Activated naive CD4-positive, alpha-beta T cell treated with anti-CD3 and anti-CD28 coated beads, Interleukin-2, amount 50 U/mL, for 72 hours (primary cell): ENCODE measurements at regions not wholly inside any gene's neighbourhood (a gene's known extent, or its start where the extent isn't known, plus 50 kb on each side); places are given as distances from the start of the nearest gene placed in this dataset.

Source experiments
- ATAC-seq, 2 donors: fragments of 150-1000 bp; cut with Tn5 transposase; 2 replicates each; pipeline ENCODE4 v1.10.0; 2021; ENCODE audit warnings: mild to moderate bottlenecking in 2 of 2, moderate library complexity in 2 of 2
- DNase-seq, 2 donors: peaks; one replicate each; pipeline ENCODE4 v3.0.0; 2021 to 2022; ENCODE audit warnings: low spot score in 2 of 2
- H3K27ac Mint-ChIP-seq, 2 donors: one replicate each; pipeline ENCODE4 v1.8.0; 2022; ENCODE audit warnings: mild to moderate bottlenecking in 2 of 2, mixed read lengths in 2 of 2
- H3K36me3 Mint-ChIP-seq, 2 donors: one replicate each; pipeline ENCODE4 v1.8.0; 2022; ENCODE audit warnings: mixed read lengths in 2 of 2
- H3K9me3 Mint-ChIP-seq, 2 donors: one replicate each; pipeline ENCODE4 v1.8.0; 2022; ENCODE audit warnings: mixed read lengths in 2 of 2

GRCh38 chr5:10832987-10833386 is 72.0 kb upstream of the DAP start:
- Mint-ChIP-seq H3K9me3 (no peaks in the 10 kb centered on the region), H3K27ac (no peak overlapping the region), H3K36me3 (no peaks in the 10 kb centered on the region)
- no peak for ATAC-seq
- no peak for DNase-seq

GRCh38 chr5:10832421-10832820 is 71.4 kb upstream of the DAP start:
- H3K36me3 Mint-ChIP-seq, result no peaks in the 10 kb centered on the region
- H3K27ac Mint-ChIP-seq, result no peak overlapping the region
- no peaks in the 10 kb centered on the region for H3K9me3 Mint-ChIP-seq

GRCh38 chr5:10831419-10831818 is 70.4 kb upstream of the DAP start:
- H3K9me3 Mint-ChIP-seq, result no peaks in the 10 kb centered on the region
- DNase-seq, result no peak
- no peak overlapping the region for H3K27ac Mint-ChIP-seq
- no peak for ATAC-seq
- no peaks in the 10 kb centered on the region for H3K36me3 Mint-ChIP-seq

More at GRCh38 chr5:10832421-10832820, 71.4 kb upstream of the DAP start:
- ATAC-seq (no peak), DNase-seq (no peak)

- ATAC-seq (no peak), DNase-seq (no peak)
- Mint-ChIP-seq H3K9me3 (no peaks in the 10 kb centered on the region), H3K27ac (no peak overlapping the region), H3K36me3 (no peaks in the 10 kb centered on the region)
Measured at GRCh38 chr5:10828241-10828640, 67.2 kb upstream of the DAP start.

- Mint-ChIP-seq H3K9me3 (no peaks in the 10 kb centered on the region), H3K27ac (no peak overlapping the region), H3K36me3 (no peaks in the 10 kb centered on the region)
- no peak for ATAC-seq
- no peak for DNase-seq
Measured at GRCh38 chr5:10827571-10827970, 66.5 kb upstream of the DAP start.

- H3K27ac Mint-ChIP-seq, result no peak overlapping the region
- no peaks in the 10 kb centered on the region for H3K36me3 Mint-ChIP-seq
- DNase-seq (no peak), ATAC-seq (no peak)
- no peaks in the 10 kb centered on the region for H3K9me3 Mint-ChIP-seq
Measured at GRCh38 chr5:10826971-10827370, 65.9 kb upstream of the DAP start.

GRCh38 chr5:10825897-10826644 is 65.0 kb upstream of the DAP start:
- Mint-ChIP-seq H3K9me3 (no peaks in the 10 kb centered on the region), H3K36me3 (no peaks in the 10 kb centered on the region), H3K27ac (no peak overlapping the region)
- ATAC-seq, result no peak
- no peak for DNase-seq

- H3K9me3 Mint-ChIP-seq, result peaks cover 7 to 12% of the 10 kb centered on the region in 2 donors
- H3K36me3 Mint-ChIP-seq, result peaks cover 5 to 25% of the 10 kb centered on the region in 2 donors
- no peak overlapping the region for H3K27ac Mint-ChIP-seq
- DNase-seq (no peak), ATAC-seq (no peak)
Measured at GRCh38 chr5:10812218-10812617, 51.2 kb upstream of the DAP start.
